DOHH2 (cell line): ENCODE measurements at regions not wholly inside any gene's neighbourhood (a gene's known extent, or its start where the extent isn't known, plus 50 kb on each side); places are given as distances from the start of the nearest gene placed in this dataset.

Source experiments
- CTCF ChIP-seq: fragments of 200-600 bp; sonication (generic); IDR thresholded peaks from one replicate; pipeline ENCODE4 v1.5.1; 2014; ENCODE audit warnings: antibody characterized with exemption, mild to moderate bottlenecking, low read depth, low read length; ENCODE audit not compliant: poor library complexity, severe bottlenecking
- EZH2phosphoT487 ChIP-seq: fragments of 200-600 bp; sonication (generic); IDR thresholded peaks from 2 replicates; pipeline ENCODE4 v1.6.1; 2017; ENCODE audit warnings: borderline replicate concordance, mild to moderate bottlenecking, antibody characterized with exemption, low read length, moderate library complexity, mixed read lengths

- TF ChIP-seq CTCF: no peak
- TF ChIP-seq EZH2phosphoT487: no peak
Observed at GRCh38 chr22:45098056-45098455, 65.7 kb upstream of the NUP50 start.
